Activated CD4-positive, alpha-beta T cell treated with anti-CD3 and anti-CD28 coated beads for 36 hours (primary cell): ENCODE measurements at regions not wholly inside any gene's neighbourhood (a gene's known extent, or its start where the extent isn't known, plus 50 kb on each side); places are given as distances from the start of the nearest gene placed in this dataset.
A peak's percentile ranks its signal among the peaks of the same experiment; 100 is the strongest.

Source experiments
- ATAC-seq: fragments of 200-7000 bp; cut with Tn5 transposase; one replicate; pipeline ENCODE4 v1.10.0; 2021; ENCODE audit warnings: mild to moderate bottlenecking, moderate library complexity
- CTCF ChIA-PET: fragments of 350-600 bp; sonication (Branson Sonifier 250); formaldehyde crosslinking; loops from one replicate; lab custom pipeline; 2021; ENCODE audit warnings: antibody characterized with exemption; lab: Charles Lee
- POLR2A ChIA-PET: fragments of 350-600 bp; sonication (Branson Sonifier 250); formaldehyde crosslinking; loops from one replicate; lab custom pipeline; 2021; ENCODE audit warnings: antibody characterized with exemption, inconsistent platforms; lab: Charles Lee
- DNase-seq: peaks from one replicate; pipeline ENCODE4 v3.0.0-alpha.2; 2020
- H3K27ac Mint-ChIP-seq: one replicate; pipeline ENCODE4 v1.8.0; 2021; ENCODE audit warnings: mixed read lengths
- H3K27me3 Mint-ChIP-seq: one replicate; pipeline ENCODE4 v1.8.0; 2021; ENCODE audit warnings: mixed read lengths
- H3K36me3 Mint-ChIP-seq: one replicate; pipeline ENCODE4 v1.8.0; 2021; ENCODE audit warnings: low read depth, mixed read lengths
- H3K4me1 Mint-ChIP-seq: one replicate; pipeline ENCODE4 v1.8.0; 2021; ENCODE audit warnings: mixed read lengths
- H3K4me3 Mint-ChIP-seq: one replicate; pipeline ENCODE4 v1.8.0; 2021; ENCODE audit warnings: mild to moderate bottlenecking, moderate library complexity, mixed read lengths
- H3K9me3 Mint-ChIP-seq: one replicate; pipeline ENCODE4 v1.8.0; 2021; ENCODE audit warnings: low read depth, mixed read lengths
- intact Hi-C, 2 experiments: fragments of 100-400 bp; cut with DNase I in 1 of 2; cut with micrococcal nuclease in 1 of 2; formaldehyde crosslinking; loops; one replicate each; pipeline versions ENCODE4 v1.14.2 to v1.15.1; 2022 to 2024; cut with DNase I, micrococcal nuclease

DNA sequence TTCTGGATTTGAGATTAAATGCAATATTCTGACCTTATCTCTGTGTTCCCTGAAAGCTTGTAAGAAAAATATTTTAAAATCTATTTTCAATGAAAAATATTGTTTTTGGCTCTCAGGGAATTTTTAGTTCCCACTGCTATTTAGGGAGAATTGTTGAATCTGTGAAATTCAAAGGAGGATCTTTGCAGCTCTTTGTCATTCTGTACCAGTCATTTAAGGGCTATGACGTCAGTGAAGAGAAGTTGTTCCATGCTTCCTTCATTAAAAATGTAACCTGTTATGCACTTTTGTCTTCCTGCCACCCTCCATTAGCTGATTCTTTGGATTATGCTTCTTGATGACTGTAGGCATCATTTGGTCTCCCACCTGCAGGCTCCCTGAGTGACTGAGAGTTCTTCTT is 427.8 kb upstream of the C2CD4B start:
- intact Hi-C loops, result no loop called here
- ChIA-PET CTCF (no interaction called here), POLR2A (no interaction called here)
- peaks cover 19% of the 10 kb centered on the region for H3K27me3 Mint-ChIP-seq
- H3K4me1 Mint-ChIP-seq, result no peaks in the 10 kb centered on the region
- no peaks in the 10 kb centered on the region for H3K36me3 Mint-ChIP-seq
- no peak overlapping the region for H3K27ac Mint-ChIP-seq
- H3K9me3 Mint-ChIP-seq, result no peaks in the 10 kb centered on the region
- ATAC-seq (no peak), DNase-seq (no peak)
- no peak overlapping the region for H3K4me3 Mint-ChIP-seq

DNA sequence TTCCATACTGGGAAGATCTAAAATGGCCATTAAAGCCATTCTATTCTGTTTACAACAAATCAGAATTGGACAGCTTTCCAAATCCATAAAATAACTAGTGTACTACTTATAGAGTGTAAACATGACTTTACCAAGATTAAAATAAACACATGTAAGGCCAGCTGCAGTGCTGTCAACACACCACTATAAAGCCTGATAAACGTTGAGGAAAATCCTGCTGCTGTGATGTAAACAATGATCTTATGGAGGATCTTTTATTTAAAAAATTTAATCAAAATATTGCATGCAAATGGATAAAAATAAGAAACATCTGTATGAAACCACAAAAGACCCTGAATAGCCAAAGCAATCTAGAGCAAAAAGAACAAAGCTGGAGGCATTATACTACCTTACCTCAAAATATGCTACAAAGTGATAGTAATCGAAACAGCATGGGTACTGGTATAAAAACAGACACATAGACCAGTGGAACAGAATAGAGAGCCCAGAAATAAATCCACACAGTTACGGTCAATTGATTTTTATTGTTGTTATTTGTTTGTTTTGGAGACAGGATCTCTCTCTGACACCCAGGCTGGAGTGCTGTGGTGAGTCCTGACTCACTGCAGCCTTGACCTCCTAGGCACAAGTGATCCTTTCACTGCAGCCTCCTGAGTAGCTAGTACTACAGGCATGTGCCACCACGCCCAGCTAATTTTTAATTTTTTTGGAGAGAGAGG is 428.8 kb upstream of the C2CD4B start:
- no peak overlapping the region for H3K4me3 Mint-ChIP-seq
- H3K36me3 Mint-ChIP-seq, result no peaks in the 10 kb centered on the region
- ChIA-PET CTCF (no interaction called here), POLR2A (no interaction called here)
- intact Hi-C loops, result no loop called here
- H3K27me3 Mint-ChIP-seq, result peaks cover 20% of the 10 kb centered on the region
- no peaks in the 10 kb centered on the region for H3K4me1 Mint-ChIP-seq
- H3K9me3 Mint-ChIP-seq, result no peaks in the 10 kb centered on the region
- no peak overlapping the region for H3K27ac Mint-ChIP-seq
- DNase-seq, result no peak
- no peak for ATAC-seq

DNA sequence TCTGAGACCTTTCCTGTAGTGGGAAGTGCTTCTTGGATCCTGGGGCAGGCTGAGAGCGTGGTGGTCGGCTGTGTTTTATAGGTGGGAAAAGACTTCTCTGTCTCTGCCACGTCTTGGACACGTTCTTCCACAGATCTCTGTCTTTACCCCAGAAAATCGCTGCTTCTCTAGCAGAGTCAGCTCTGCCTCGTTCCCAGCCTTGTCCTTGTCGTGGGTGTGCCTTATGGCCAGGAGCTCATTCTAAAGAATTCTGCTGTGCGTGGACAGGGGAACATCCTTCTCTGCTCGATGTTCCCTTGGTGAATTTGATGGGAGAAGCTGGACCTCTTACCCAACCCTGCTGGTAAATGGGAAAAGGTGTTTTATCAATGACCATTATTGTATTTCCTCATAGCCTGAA is 433.1 kb upstream of the C2CD4B start:
- H3K4me3 Mint-ChIP-seq, result no peak overlapping the region
- H3K27ac Mint-ChIP-seq, result no peak overlapping the region
- no peak for DNase-seq
- no peaks in the 10 kb centered on the region for H3K36me3 Mint-ChIP-seq
- POLR2A ChIA-PET, result no interaction called here
- intact Hi-C loops, result no loop called here
- no peaks in the 10 kb centered on the region for H3K9me3 Mint-ChIP-seq
- H3K27me3 Mint-ChIP-seq, result peaks cover 18% of the 10 kb centered on the region
- no peak for ATAC-seq
- no peaks in the 10 kb centered on the region for H3K4me1 Mint-ChIP-seq
- CTCF ChIA-PET, result no interaction called here

DNA sequence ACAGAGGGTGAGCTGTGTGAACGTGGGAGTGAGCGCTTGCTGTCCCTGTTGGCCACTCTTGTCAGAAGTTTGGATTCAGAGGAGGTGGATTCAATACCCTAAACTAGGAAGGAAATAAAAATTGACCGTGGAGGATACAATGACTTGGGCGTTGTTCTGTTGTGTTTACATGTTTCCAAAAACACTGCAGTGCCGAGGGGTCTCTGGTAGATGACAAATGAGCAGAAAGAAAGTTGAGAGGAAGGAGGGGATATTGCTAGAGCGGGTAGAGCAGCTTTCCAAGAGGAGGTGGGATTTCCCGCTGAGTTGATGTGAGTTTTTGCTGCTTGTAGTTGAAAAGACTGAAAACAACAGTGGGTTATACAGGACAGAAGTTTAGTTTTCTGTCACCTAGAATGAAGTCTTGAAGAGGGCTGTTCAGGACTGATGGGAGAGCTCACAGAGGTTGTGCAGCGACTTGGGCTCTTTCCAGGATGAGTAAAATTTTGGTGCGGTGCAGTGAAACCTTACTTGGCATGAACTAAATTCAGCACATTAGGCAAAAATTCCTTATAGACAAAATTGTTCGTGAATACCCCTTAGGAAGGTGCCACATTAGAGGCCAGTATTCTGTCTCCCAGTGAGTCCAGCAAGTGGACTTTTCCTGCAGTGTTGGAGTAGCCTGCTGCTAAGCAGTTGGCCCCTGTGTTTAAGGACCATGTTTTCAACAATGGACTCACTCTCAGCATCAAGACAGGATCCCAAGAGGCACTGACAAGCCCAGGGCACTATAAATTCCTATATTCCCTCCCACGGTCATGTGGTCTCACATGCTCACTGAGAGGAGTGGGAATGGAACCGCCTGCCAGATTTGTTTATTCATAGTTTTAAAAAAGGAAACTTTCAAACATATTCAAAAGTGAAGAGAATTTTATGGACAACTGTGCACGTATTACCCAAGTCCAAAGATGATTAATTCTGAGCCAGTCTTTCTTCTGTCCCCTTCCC is 435.0 kb upstream of the C2CD4B start:
- ChIA-PET CTCF (no interaction called here), POLR2A (no interaction called here)
- Mint-ChIP-seq H3K4me1 (no peaks in the 10 kb centered on the region), H3K27ac (no peak overlapping the region), H3K36me3 (no peaks in the 10 kb centered on the region), H3K27me3 (peaks cover 11% of the 10 kb centered on the region), H3K9me3 (no peaks in the 10 kb centered on the region), H3K4me3 (no peak overlapping the region)
- DNase-seq, result no peak
- intact Hi-C loops, result no loop called here
- ATAC-seq, result no peak

DNA sequence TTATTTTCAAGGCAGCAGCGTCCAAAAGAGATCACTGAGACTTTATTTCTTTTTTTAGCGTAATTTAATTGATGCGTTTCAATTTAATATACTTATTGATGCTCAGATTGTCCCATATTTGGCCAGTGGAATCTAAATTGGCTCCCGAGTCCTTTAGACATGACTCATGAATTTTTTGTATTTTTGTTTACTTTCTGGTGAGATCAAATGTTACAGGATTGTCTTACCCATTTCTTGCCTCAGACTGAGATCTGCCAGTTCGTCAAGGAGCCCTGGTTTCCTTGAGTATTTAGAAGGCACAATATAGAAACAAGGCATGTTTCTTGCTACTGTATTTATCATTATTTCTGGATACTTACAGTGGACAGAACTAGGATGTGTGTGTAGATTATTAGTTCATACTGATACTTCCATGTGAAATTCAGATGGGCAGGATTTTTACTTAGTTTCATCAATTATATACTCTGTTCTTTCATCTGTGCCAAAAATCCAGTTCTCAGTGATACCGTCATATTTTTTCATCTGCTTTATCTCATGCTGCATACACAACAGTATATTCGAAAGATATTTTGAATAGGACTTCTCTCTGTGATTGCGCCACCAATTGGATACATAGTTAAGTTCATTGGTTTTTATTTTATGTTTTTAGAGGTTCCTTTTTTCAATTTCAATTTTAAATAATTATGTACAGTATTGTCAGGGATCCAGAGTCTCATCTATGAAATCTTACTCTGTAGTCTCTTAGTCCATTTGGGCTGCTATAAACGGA is 436.9 kb upstream of the C2CD4B start:
- Mint-ChIP-seq H3K27me3 (peaks cover 9% of the 10 kb centered on the region), H3K9me3 (no peaks in the 10 kb centered on the region), H3K36me3 (no peaks in the 10 kb centered on the region), H3K4me1 (no peaks in the 10 kb centered on the region), H3K4me3 (no peak overlapping the region), H3K27ac (no peak overlapping the region)
- DNase-seq, result no peak
- ATAC-seq, result no peak
- POLR2A ChIA-PET, result no interaction called here
- CTCF ChIA-PET, result no interaction called here
- intact Hi-C loops, result no loop called here

DNA sequence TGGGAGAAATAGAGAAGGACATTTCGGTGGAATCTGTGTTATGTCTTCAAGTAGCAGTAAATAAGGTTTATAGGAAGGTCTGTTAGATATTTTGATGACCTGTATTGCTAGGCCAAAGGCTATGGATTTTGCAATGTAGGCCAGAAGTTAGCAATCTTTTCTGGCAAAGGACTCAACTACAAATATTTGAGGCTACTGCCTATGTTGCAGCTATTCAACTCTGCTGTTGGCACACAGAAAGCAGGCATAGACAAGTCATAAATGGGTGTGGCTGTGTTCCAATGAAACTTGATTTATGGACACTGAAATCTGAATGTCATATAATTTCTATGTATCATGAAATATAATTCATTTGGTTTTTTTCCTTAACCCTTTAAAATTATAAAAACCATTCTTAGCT is 438.7 kb upstream of the C2CD4B start:
- CTCF ChIA-PET, result no interaction called here

DNA sequence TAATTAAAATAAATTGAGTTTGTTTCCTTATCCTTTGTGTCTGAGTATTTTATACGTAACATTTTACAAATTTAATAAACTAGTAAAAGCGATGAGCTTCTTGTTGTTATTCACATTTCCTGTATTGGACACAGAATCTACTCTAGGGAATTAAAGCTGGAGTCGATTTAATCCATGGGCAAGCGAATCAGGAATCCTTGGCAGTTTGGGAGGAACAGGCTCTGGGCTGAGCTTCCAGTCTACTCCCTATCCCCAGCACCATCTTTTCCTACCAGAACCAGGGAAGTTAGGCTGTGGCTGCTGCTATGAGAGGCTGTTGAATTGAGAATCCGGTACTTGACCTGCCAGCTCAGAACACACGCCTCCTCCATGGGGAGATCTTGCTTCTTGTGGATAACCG is 437.3 kb upstream of the TPM1 start:
- no peaks in the 10 kb centered on the region for H3K36me3 Mint-ChIP-seq
- DNase-seq, result no peak
- H3K4me1 Mint-ChIP-seq, result no peaks in the 10 kb centered on the region
- H3K27me3 Mint-ChIP-seq, result peaks cover 8% of the 10 kb centered on the region
- intact Hi-C loops, result no loop called here
- no peak overlapping the region for H3K4me3 Mint-ChIP-seq
- ChIA-PET POLR2A (no interaction called here), CTCF (interaction anchor here (0.7 to 1.2 kb wide), 2 partner anchors 52 to 244 kb away, joined by 3 to 4 read pairs; no protein-coding TSS in a partner anchor)
- H3K9me3 Mint-ChIP-seq, result no peaks in the 10 kb centered on the region
- no peak overlapping the region for H3K27ac Mint-ChIP-seq
- ATAC-seq, result no peak

More for the DNA sequence above, 438.7 kb upstream of the C2CD4B start:
- Mint-ChIP-seq H3K9me3 (no peaks in the 10 kb centered on the region), H3K4me3 (no peak overlapping the region), H3K27me3 (peaks cover 15% of the 10 kb centered on the region), H3K4me1 (no peaks in the 10 kb centered on the region), H3K36me3 (no peaks in the 10 kb centered on the region), H3K27ac (no peak overlapping the region)
- ATAC-seq, result no peak
- POLR2A ChIA-PET, result no interaction called here
- intact Hi-C loops, result no loop called here
- no peak for DNase-seq

DNA sequence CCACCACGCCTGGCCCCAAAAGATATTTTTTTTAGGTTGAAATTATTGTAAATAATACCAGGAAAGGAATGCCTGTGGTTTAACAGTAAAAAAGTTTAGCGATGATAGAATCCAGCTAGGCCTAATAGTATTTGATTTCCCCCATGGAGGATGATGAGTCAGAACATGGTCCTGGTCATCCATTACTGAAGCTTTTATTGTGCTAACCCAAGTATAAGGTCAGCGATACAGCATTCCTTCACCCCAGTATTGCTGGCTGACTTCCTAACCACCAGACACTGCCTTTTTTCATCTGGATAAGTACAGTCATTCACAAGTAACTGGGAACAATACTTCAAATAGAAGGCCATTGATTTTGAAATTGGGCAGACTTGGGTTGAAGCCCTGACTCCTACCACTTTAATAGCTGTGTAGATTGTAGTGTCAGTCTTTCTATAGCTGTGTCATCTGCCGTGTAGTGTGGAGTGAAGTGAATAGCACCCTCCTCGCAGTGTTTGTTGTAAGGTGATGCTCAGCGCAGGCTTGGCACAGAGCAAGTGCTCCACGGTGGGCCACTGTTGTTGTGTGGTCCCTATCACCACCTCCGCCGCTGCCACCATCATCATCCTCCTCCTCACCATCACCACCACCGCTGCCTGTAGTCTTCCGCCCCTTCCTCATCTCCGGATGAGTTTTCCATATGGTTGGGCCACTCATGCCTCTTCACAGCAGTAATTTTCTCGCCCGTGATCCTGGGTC is 436.0 kb upstream of the TPM1 start:
- Mint-ChIP-seq H3K36me3 (no peaks in the 10 kb centered on the region), H3K27ac (no peak overlapping the region)
- intact Hi-C loops, result no loop called here

DNA sequence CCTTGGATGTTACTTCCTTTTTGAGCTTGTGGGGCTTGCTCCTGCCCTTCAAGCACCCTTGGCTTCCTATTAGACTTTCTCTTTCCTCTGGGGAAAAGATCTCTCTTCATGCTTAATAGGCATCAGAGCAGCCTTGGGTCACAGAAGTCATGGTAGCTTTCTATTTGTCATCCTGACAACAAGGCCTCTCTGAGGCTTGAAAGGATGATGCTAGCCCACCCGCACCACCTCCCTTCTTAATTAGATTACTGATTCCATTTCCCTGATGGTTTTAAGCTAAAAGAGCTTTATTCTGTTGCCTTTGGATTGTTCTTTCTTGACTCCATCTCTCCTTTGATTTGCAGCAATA is 435.5 kb upstream of the TPM1 start:
- DNase-seq (no peak), ATAC-seq (no peak)
- H3K9me3 Mint-ChIP-seq, result no peaks in the 10 kb centered on the region
- H3K4me1 Mint-ChIP-seq, result no peaks in the 10 kb centered on the region
- peaks cover 14% of the 10 kb centered on the region for H3K27me3 Mint-ChIP-seq
- H3K4me3 Mint-ChIP-seq, result no peak overlapping the region
- no peak overlapping the region for H3K27ac Mint-ChIP-seq
- ChIA-PET POLR2A (no interaction called here), CTCF (no interaction called here)
- no peaks in the 10 kb centered on the region for H3K36me3 Mint-ChIP-seq
- intact Hi-C loops, result no loop called here

More for the DNA sequence above, 436.0 kb upstream of the TPM1 start:
- H3K4me3 Mint-ChIP-seq, result no peak overlapping the region
- H3K9me3 Mint-ChIP-seq, result no peaks in the 10 kb centered on the region
- POLR2A ChIA-PET, result no interaction called here
- no peak for DNase-seq
- ATAC-seq, result no peak
- no peaks in the 10 kb centered on the region for H3K4me1 Mint-ChIP-seq
- CTCF ChIA-PET, result no interaction called here
- H3K27me3 Mint-ChIP-seq, result peaks cover 11% of the 10 kb centered on the region

DNA sequence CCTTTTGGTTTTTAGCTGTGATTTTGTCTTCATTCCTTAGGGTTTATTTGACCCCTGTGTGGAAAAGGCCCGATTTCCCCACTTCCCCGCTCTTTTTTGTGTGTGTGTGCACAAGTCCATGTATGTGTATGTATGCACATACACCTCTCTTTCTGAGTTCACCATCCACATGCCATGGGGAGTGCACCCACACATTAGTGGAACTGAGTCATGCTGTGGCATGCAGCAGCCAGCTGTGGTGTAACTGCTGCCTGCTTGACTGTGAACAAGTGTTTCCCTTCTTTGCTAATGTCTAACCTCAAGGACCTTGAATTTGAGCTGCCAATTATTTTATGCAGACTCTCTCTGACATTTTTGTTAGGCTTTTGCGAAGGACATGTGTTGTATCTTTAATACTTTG is 434.9 kb upstream of the TPM1 start:
- H3K9me3 Mint-ChIP-seq, result no peaks in the 10 kb centered on the region
- ATAC-seq, result peak; percentile 26
- H3K27me3 Mint-ChIP-seq, result peaks cover 15% of the 10 kb centered on the region
- intact Hi-C loops, result no loop called here
- H3K4me3 Mint-ChIP-seq, result no peak overlapping the region
- POLR2A ChIA-PET, result no interaction called here
- H3K36me3 Mint-ChIP-seq, result no peaks in the 10 kb centered on the region
- H3K27ac Mint-ChIP-seq, result no peak overlapping the region
- CTCF ChIA-PET, result no interaction called here
- H3K4me1 Mint-ChIP-seq, result no peaks in the 10 kb centered on the region
- DNase-seq, result peak; percentile 8

DNA sequence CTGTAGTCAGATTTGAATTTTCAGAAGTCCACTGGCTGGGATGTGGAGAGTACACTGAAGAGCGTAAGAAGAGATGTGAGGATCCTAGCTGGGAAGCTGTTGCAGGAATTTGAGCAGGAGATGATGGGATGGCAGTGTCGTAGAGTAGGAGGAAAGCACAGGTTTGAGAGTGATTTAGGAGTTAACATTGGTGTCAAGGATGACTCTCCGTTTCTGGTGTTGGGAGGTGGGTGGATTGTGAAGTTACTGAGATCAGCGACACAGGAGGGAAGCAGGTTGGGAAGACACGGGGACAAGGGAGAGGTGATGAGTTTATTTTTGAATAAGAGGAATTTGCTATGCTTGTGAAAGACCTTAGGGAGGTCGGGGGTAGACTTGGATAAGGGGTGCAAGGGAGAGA is 434.2 kb upstream of the TPM1 start:
- Mint-ChIP-seq H3K27me3 (peaks cover 17% of the 10 kb centered on the region), H3K4me1 (no peaks in the 10 kb centered on the region), H3K27ac (no peak overlapping the region), H3K36me3 (no peaks in the 10 kb centered on the region), H3K9me3 (no peaks in the 10 kb centered on the region), H3K4me3 (no peak overlapping the region)
- CTCF ChIA-PET, result no interaction called here
- ATAC-seq, result no peak
- no peak for DNase-seq
- intact Hi-C loops, result no loop called here
- POLR2A ChIA-PET, result no interaction called here
